DMS53 (cell line): ENCODE measurements at regions not wholly inside any gene's neighbourhood (a gene's known extent, or its start where the extent isn't known, plus 50 kb on each side); places are given as distances from the start of the nearest gene placed in this dataset.
"Not testable (repeated sequence)": the region's sequence is repeated elsewhere in the genome, so short reads cannot be mapped to it uniquely, and the experiment has no call there.

ENCODE experiments used
- DNase-seq: peaks from one replicate; lab custom pipeline; 2025; lab: John Stamatoyannopoulos, UW

DNA sequence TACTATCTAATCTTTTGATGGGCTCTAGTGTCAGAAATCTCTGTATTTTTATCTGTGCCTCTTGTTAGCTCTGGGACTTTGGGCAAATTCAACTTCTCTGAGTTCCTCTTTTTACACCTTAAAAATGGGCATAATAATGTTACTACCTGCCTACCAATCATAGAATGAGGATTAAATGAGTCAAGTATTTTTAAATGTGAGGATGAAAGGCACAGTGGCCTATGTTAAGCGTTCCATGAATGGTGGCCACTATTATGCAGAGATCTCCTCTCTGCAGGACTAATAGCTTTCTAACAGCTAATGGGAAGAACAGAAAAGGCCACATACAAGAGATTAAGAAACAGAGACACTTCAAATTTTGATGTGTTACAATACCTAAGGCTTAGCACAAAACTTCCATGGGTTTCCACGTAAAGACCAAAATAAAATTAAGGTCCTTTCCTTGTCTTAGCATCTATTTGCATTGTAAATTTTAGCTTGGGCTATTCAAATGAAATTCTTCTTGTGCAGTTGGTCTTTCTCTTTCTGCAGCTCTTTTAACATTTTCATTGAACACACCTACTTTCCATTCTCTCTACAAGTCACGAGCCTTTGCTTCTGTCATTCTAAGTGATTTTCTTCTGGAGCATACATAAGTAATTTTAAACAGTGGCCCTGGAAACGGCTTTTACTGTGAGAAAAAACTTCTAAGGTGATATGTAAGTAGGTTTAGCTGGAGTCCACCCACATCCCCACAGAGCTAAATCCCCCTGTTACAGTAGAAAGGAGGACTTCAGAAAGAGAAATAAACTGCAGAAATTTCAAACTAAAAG, 117.9 kb upstream of the MED14 start:
- no peak for DNase-seq

- DNase-seq = no peak
Measured at GRCh38 chrX:40853816-40854123, 118.4 kb upstream of the MED14 start.

- no peak for DNase-seq
Measured at GRCh38 chrX:40854242-40854641, 118.9 kb upstream of the MED14 start.

- DNase-seq = no peak
Measured at GRCh38 chrX:40855411-40855810, 120.1 kb upstream of the MED14 start.

- DNase-seq = no peak
Measured at GRCh38 chrX:40855932-40856515, 120.7 kb upstream of the MED14 start.

DNA sequence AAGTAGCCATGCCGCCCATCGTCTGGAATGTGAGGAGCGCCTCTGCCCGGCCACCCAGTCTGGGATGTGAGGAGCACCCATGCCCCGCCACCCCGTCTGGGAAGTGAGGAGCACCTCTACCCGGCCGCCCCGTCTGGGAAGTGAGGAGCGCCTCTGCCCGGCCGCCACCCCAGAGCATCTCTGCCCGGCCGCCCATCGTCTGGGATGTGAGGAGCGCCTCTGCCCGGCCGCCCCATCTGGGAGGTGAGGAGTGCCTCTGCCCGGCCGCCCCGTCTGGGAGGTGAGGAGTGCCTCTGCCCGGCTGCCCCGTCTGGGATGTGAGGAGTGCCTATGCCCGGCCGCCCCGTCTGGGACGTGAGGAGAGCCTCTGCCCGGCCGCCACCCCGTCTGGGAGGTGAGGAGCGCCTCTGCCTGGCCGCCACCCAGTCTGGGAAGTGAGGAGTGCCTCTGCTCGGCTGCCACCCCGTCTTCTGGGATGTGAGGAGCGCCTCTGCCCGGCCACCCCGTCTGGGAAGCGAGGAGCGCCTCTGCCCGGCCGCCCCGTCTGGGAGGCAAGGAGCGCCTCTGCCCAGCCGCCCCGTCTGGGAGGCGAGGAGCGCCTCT, 126.7 kb upstream of the MED14 start:
- not testable (repeated sequence) for DNase-seq

DNA sequence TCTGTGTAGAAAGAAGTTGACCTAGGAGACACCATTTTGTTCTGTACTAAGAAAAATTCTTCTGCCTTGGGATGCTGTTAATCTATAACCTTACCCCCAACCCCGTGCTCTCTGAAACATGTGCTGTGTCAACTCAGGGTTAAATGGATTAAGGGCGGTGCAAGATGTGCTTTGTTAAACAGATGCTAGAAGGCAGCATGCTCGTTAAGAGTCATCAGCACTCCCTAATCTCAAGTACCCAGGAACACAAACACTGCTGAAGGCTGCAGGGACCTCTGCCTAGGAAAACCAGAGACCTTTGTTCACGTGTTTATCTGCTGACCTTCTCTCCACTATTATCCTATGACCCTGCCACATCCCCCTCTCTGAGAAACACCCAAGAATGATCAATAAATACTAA, 127.9 kb upstream of the MED14 start:
- DNase-seq = not testable (repeated sequence)

- no peak for DNase-seq
Measured at GRCh38 chrX:40863671-40864070, 128.3 kb upstream of the MED14 start.

DNA sequence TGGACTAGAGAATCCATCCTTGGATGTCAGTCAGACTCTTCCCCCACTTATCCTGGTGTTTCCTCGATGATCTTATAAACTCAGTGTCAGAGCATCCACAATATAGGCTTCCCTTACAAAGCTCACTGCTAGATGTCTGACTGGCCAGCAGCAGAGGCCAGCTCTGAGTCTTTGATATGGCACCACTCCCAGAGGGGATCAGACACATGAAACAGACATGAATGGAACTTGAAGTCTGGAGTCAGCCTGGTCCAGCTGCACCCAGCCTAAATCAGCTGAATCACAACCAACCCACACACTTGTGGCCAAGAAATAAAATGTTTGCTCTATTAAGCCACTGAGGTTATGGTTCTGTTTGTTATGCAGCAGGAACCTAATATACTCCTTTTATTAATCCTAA, 129.6 kb upstream of the MED14 start:
- DNase-seq = no peak

- no peak for DNase-seq
Measured at GRCh38 chrX:40866893-40867292, 131.6 kb upstream of the MED14 start.

- peak; percentile 39 for DNase-seq
Measured at GRCh38 chrX:40867352-40867751, 132.0 kb upstream of the MED14 start.

- no peak for DNase-seq
Measured at GRCh38 chrX:40868868-40869267, 133.5 kb upstream of the MED14 start.

- DNase-seq = not testable (repeated sequence)
Measured at GRCh38 chrX:40870982-40871381, 135.6 kb upstream of the MED14 start.

DNA sequence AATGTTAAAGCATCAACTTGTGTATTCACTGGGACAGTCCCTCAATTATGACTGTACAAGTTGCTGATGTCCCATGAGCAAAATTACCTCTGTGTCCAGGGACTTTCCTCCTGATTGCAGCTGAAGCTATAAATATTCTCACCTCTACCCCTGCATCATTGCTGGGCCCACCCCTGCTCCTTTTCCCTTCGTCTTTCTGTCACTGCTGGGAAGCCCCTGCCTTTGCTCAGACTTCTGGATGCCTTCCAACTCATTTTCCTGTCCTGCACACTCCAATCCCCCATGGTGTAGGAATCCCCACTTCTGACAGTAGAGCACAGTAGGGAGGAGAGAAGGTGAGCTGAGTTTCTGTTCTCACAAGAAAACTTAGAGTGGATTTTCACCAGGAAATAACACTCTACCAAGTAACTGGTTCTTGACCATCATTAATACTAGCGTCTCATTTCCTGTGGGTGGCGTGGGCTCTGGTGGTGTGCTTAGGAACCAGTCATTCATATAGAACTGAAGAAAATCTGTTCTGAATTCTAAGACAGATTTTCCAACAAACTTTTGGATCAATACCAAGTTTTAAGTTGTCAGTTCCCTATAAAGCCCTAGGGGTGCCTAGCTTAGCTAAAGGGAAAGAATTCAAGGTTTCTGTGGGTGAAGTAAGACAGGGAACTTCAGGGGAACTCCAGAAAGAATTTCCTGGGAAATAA, 136.2 kb upstream of the MED14 start:
- DNase-seq = no peak

GRCh38 chrX:40872351-40872750, 137.0 kb upstream of the MED14 start:
- DNase-seq = no peak

GRCh38 chrX:40875476-40875875, 140.1 kb upstream of the MED14 start:
- no peak for DNase-seq

DNA sequence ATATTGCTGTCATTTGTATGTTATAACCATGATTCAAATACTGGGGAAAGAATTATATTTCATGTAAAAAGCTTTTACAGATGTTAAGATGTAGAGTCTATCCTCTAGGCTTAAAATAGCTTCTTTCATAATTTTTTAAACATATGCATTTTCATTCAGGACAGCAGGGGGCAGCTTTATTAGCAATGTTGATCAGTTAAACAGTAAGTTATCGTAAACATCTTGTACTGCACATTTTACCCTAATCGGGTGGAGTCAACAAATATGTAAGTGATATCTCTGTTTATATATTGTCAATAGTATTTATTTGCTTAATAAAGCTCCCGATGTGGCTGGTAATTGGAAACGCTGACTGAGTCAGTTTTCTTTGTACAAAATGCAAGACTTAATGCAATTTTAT, 142.5 kb upstream of the MED14 start:
- peak; percentile 52 for DNase-seq

GRCh38 chrX:40878766-40879165, 143.4 kb upstream of the MED14 start:
- no peak for DNase-seq

GRCh38 chrX:40879172-40879571, 143.8 kb upstream of the MED14 start:
- not testable (repeated sequence) for DNase-seq

DNA sequence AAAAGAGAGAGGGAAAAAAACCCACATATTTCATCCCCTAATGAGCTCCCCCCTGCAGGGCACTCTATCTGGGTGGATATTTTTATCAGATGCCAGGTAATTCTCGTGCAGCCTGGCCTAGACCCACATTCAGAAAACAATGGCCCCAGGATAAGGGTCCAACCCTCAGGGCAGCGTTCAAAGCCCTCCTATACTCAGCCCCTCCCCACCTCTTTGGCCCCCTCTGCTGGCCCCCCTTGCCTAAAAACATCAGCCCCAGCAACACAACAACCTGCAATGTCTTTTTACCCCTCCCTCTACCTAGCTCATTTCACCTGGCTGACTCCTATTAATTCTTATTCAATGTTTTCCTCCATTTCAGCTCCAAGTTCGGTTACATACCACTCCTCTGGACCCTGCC, 145.4 kb upstream of the MED14 start:
- DNase-seq = no peak

DNA sequence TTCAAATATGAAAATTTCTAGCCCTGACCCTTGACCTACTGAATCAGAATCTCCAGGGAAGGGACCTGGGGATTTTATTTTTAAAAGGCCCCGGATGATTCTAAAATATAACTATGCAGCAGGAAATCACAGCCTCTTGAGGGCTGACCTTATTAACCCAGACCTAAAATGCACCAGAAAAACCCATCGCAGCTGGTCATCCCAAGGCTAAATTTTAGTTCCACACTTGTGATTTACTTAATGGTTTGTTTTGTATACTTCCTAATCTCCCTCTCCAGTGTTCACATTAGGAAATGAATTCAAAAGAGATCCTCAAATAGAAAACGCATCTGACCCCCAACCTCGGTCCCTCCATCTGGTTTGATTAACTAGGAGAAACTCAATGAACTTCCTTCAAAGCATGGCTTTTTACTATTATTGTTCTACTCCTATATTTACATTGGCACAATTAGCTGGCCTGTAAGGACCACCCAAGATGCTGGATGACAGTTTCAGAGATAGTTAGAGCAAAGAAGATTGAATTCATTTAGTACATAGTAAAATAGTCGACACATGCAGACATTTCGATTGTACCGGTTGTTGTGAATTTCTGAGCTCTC, 147.8 kb upstream of the MED14 start:
- DNase-seq = no peak

DNA sequence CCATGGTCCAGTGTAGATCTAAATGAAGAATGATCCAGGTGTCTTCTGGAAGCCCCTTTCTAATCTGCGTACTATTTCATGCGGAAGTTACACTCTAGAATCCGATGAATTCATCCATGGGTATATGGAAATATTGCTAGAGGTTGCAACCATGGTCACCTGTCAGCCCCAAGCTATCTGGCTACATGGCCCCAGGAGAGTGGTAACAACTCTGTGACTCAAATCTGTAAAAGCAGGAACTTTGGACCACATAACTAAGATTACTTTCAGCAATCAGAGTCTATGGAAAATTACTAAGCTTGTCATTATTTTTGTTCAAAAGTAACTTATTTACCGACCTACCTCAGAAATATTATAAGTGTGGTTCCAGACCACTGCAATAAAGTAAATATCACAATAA, 150.6 kb upstream of the MED14 start:
- no peak for DNase-seq

GRCh38 chrX:40887476-40887875, 152.1 kb upstream of the MED14 start:
- no peak for DNase-seq
